ENCODE measurements at regions not wholly inside any gene's neighbourhood (a gene's known extent, or its start where the extent isn't known, plus 50 kb on each side); places are given as distances from the start of the nearest gene placed in this dataset.

DNA sequence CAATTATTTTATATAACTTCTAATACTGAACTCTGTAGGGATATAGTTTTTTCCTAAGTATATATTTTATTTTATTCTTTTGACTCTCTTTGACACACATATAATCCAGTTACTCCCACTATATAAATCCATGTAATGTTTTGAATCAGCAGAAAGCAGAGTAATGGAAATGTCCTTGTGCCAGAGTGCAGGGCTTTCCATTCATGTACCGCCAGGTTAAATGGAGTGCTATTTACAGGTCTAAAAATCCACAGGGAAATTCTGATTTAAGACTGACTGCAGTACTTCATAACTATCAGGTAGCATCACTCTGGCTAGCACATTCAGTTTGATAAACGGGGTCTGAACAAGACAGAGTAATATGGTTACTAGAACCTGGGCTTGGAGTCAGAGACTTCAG is 626.8 kb downstream of the COL12A1 start:
- TF ChIP-seq POLR2A (IDR thresholded peaks at IDR 0.05): no peak
- TF ChIP-seq, protein P1, sequence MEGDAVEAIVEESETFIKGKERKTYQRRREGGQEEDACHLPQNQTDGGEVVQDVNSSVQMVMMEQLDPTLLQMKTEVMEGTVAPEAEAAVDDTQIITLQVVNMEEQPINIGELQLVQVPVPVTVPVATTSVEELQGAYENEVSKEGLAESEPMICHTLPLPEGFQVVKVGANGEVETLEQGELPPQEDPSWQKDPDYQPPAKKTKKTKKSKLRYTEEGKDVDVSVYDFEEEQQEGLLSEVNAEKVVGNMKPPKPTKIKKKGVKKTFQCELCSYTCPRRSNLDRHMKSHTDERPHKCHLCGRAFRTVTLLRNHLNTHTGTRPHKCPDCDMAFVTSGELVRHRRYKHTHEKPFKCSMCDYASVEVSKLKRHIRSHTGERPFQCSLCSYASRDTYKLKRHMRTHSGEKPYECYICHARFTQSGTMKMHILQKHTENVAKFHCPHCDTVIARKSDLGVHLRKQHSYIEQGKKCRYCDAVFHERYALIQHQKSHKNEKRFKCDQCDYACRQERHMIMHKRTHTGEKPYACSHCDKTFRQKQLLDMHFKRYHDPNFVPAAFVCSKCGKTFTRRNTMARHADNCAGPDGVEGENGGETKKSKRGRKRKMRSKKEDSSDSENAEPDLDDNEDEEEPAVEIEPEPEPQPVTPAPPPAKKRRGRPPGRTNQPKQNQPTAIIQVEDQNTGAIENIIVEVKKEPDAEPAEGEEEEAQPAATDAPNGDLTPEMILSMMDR (IDR thresholded peaks at IDR 0.05): no peak
